AG09319 (cell line): ENCODE measurements at regions not wholly inside any gene's neighbourhood (a gene's known extent, or its start where the extent isn't known, plus 50 kb on each side); places are given as distances from the start of the nearest gene placed in this dataset.

Experiments used
- DNase-seq: peaks from one replicate; pipeline ENCODE4 v3.0.0-alpha.2; 2010; ENCODE audit warnings: low read depth; ENCODE audit errors: extremely low read depth
- CTCF ChIP-seq: IDR thresholded peaks from 2 replicates; pipeline ENCODE4 v1.5.1; 2011; ENCODE audit warnings: low read depth, mild to moderate bottlenecking, inconsistent platforms, low read length, moderate library complexity

DNA sequence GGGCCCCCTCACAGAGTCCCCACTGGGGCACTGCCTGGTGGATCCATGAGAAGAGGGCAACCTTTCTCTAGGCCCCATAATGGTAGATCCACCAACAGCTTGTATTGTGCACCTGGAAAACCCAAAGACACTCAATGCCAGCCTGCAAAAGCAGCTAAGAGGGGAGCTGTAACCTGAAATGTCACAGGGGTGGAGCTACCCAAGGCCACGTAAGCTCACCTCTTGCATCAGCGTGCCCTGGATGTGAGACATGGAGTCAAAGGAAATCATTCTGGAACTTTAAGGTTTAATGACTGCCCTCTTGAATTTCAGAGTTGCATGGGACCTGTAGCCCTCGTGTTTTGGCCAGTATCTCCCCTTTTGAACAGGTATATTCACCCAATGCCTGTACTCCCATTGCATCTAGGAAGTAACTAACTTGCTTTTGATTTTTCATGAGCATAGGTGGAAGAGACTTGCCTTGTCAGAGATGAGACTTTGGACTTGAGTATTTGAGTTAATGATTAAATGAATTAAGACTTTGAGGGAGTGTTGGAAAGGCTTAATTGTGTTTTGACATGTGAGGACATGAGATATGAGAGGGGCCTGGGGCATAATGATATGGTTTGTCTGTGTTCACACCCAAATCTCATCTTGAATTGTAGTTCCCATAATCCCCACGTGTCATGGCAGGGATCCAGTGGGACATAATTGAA lies 900.9 kb upstream of the ROBO1 start:
- no peak for TF ChIP-seq CTCF
- no peak for DNase-seq

GRCh38 chr3:80668100-80668499 lies 900.3 kb upstream of the ROBO1 start:
- no peak for TF ChIP-seq CTCF
- DNase-seq: no peak

- DNase-seq: no peak
- no peak for TF ChIP-seq CTCF
These were observed 895.6 kb upstream of the ROBO1 start for GRCh38 chr3:80663426-80663825.

DNA sequence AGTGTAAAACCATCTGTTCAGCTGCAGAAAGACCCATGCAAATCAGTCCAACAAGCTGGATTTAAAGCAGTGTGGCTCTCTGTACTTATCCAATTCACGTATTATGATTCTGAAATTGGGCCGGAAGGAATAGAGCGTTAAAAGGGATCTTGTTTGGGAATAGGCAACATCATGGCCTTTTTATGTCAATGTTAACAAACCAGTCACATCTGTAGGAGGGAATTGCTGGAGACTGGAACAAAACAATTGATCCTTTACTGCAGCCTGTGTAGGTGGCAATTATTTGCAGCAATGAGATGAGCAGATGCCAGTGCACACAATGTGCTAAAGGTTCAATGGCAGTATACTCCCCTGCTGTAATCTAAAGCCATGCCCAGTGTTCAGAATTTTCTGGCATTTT lies 887.4 kb upstream of the ROBO1 start:
- DNase-seq: no peak
- no peak for TF ChIP-seq CTCF

GRCh38 chr3:80649170-80649569 lies 881.4 kb upstream of the ROBO1 start:
- TF ChIP-seq CTCF: no peak
- no peak for DNase-seq

DNA sequence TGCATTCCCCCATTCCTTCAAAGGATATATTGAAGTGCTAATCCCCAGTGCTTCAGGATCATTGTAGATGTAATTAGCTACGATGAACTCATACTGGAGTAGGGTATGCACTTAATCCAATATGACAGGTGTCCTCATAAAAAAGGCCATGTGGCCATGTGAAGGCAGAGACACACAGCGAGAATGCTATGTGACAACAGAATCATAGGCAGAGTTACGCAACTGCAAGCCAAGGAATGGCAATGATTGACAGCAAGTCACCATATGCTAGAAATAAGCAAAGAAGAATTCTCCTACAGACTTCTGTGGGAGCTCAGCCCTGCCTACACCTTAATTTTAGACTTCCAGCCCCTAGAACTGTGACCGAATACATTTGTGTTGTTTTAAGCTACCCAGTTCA lies 875.6 kb upstream of the ROBO1 start:
- DNase-seq: no peak
- no peak for TF ChIP-seq CTCF

DNA sequence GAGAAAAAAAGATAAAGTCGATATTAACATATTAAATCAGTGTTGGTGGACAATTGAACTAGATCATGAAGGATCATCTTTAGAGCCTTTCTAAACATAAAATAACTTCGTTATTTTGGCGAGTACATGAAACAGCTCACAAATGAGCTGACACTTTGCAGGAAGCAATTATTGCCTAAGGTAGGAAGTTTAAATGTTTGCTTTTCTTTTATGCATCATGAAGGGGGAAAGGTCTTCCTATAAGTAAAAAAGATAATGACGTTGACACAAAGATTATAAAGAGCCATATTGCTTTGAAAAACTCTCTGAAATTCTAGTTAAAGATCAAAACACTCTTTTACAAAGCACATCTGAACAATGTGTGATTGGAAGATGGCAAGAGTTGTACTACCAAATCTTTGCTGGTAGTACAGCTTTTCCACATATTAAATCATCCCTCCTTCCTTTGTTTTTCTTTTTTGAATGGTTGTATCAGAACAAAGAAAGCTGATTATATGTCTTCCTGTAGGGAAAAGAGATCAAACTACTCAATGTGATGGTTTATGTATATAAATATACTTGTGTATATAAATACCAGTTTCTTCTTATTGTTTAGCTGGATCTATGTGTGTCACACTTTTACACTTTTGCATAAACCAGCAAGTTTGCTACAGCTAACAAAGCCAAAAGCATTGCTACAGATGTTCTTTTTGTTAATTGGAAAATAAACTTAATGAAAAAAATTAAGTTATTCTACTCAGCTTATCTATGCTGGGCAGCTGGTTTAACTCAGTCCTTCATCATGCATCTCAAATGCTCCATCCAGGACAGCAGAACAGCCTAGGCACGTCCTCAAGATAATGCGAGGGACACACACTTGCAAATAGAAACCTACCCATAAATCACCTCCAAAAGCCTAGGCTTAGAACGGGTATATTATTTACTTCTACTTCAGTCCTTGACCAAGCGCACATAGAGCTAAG lies 850.8 kb upstream of the ROBO1 start:
- TF ChIP-seq CTCF: no peak
- DNase-seq: no peak
